ENCODE measurements at regions not wholly inside any gene's neighbourhood (a gene's known extent, or its start where the extent isn't known, plus 50 kb on each side); places are given as distances from the start of the nearest gene placed in this dataset.

- Histone ChIP-seq H3K4me3 (no peak overlapping the region), H3K36me3 (ENCODE audit: insufficient read depth in 1 of 2, low read depth in 1 of 2) (no peaks in the 10 kb centered on the region), H3K9me3 (no peaks in the 10 kb centered on the region), H3K27ac (no peak overlapping the region), H3K27me3 (ENCODE audit: insufficient read depth in 3 of 3, low read length in 2 of 3) (no peaks in the 10 kb centered on the region), H3K4me1 (no peaks in the 10 kb centered on the region)
- DNase-seq = no peak
- no peak for TF ChIP-seq CTCF (IDR thresholded peaks at IDR 0.05)
- no peak for ATAC-seq
- WGBS, 3 donors = 63 to 75% (median 69%) methylated on average over 2 of the region's 2 CpGs
- intact Hi-C loops (cut with DNase I) = no loop called here
Measured at GRCh38 chr5:107268241-107268640, 402.5 kb downstream of the EFNA5 start.

- no peak overlapping the region for H3K27ac ChIP-seq
- H3K4me3 ChIP-seq = no peak overlapping the region
- no peaks in the 10 kb centered on the region for H3K27me3 ChIP-seq (ENCODE audit: insufficient read depth in 3 of 3, low read length in 2 of 3)
- 94 to 100% (median 98%) methylated on average over 1 of the region's 1 CpG for WGBS, 3 donors
- no peaks in the 10 kb centered on the region for H3K9me3 ChIP-seq
- TF ChIP-seq CTCF (IDR thresholded peaks at IDR 0.05) = no peak
- intact Hi-C loops (cut with DNase I) = no loop called here
- DNase-seq (no peak), ATAC-seq (no peak)
- H3K36me3 ChIP-seq (ENCODE audit: insufficient read depth in 1 of 2, low read depth in 1 of 2) = no peaks in the 10 kb centered on the region
- no peaks in the 10 kb centered on the region for H3K4me1 ChIP-seq
Measured at GRCh38 chr5:107266100-107266499, 404.6 kb downstream of the EFNA5 start.

GRCh38 chr5:107265193-107265592 is 405.5 kb downstream of the EFNA5 start:
- Histone ChIP-seq H3K4me3 (no peak overlapping the region), H3K27ac (no peak overlapping the region), H3K27me3 (ENCODE audit: insufficient read depth in 3 of 3, low read length in 2 of 3) (no peaks in the 10 kb centered on the region), H3K9me3 (no peaks in the 10 kb centered on the region), H3K4me1 (no peaks in the 10 kb centered on the region), H3K36me3 (ENCODE audit: insufficient read depth in 1 of 2, low read depth in 1 of 2) (no peaks in the 10 kb centered on the region)
- ATAC-seq (no peak), DNase-seq (no peak)
- TF ChIP-seq CTCF (IDR thresholded peaks at IDR 0.05) = no peak
- intact Hi-C loops (cut with DNase I) = no loop called here
- 60 to 65% (median 61%) methylated on average over 2 of the region's 2 CpGs for WGBS, 3 donors

- ATAC-seq (peak in 1 of 4 donors; percentile 42), DNase-seq (no peak)
- Histone ChIP-seq H3K4me3 (no peak overlapping the region), H3K4me1 (no peaks in the 10 kb centered on the region), H3K27me3 (ENCODE audit: insufficient read depth in 3 of 3, low read length in 2 of 3) (no peaks in the 10 kb centered on the region), H3K27ac (no peak overlapping the region), H3K9me3 (no peaks in the 10 kb centered on the region), H3K36me3 (ENCODE audit: insufficient read depth in 1 of 2, low read depth in 1 of 2) (no peaks in the 10 kb centered on the region)
- intact Hi-C loops (cut with DNase I) = no loop called here
- no peak for TF ChIP-seq CTCF (IDR thresholded peaks at IDR 0.05)
- WGBS, 3 donors = 30 to 46% (median 35%) methylated on average over 5 of the region's 5 CpGs
Measured at GRCh38 chr5:107263387-107264018, 407.2 kb downstream of the EFNA5 start.

- H3K4me1 ChIP-seq = peaks cover 10% of the 10 kb centered on the region
- no peak for ATAC-seq
- no peak overlapping the region for H3K4me3 ChIP-seq
- no peak for TF ChIP-seq CTCF (IDR thresholded peaks at IDR 0.05)
- H3K9me3 ChIP-seq = no peaks in the 10 kb centered on the region
- H3K36me3 ChIP-seq (ENCODE audit: insufficient read depth in 1 of 2, low read depth in 1 of 2) = no peaks in the 10 kb centered on the region
- no peaks in the 10 kb centered on the region for H3K27me3 ChIP-seq (ENCODE audit: insufficient read depth in 3 of 3, low read length in 2 of 3)
- DNase-seq = no peak
- no peak overlapping the region for H3K27ac ChIP-seq
- intact Hi-C loops (cut with DNase I) = no loop called here
- 92 to 96% (median 93%) methylated on average over 2 of the region's 2 CpGs for WGBS, 3 donors
Measured at GRCh38 chr5:107257885-107258520, 412.7 kb downstream of the EFNA5 start.
